ENCODE measurements at regions not wholly inside any gene's neighbourhood (a gene's known extent, or its start where the extent isn't known, plus 50 kb on each side); places are given as distances from the start of the nearest gene placed in this dataset.

- Histone ChIP-seq H3K4me1 (ENCODE audit: low read depth) (no peaks in the 10 kb centered on the region), H3K36me3 (ENCODE audit: low read depth) (no peaks in the 10 kb centered on the region), H3K4me3 (no peak overlapping the region), H3K9me3 (peaks cover 21% of the 10 kb centered on the region)
- no peak for DNase-seq
- TF ChIP-seq CTCF (IDR thresholded peaks at IDR 0.05) = no peak
- ATAC-seq = no peak
- intact Hi-C loops (cut with DNase I, micrococcal nuclease) = no loop called here
These were observed 95.4 kb downstream of the MATN1 start for GRCh38 chr1:30627994-30628393.

GRCh38 chr1:30627206-30627605 lies 96.2 kb downstream of the MATN1 start:
- no peak for DNase-seq
- Histone ChIP-seq H3K4me1 (ENCODE audit: low read depth) (no peaks in the 10 kb centered on the region), H3K4me3 (no peak overlapping the region), H3K36me3 (ENCODE audit: low read depth) (no peaks in the 10 kb centered on the region), H3K9me3 (peaks cover 21% of the 10 kb centered on the region)
- no peak for TF ChIP-seq CTCF (IDR thresholded peaks at IDR 0.05)
- intact Hi-C loops (cut with DNase I, micrococcal nuclease) = no loop called here
- ATAC-seq = no peak

GRCh38 chr1:30623431-30623830 lies 100.0 kb downstream of the MATN1 start:
- no peaks in the 10 kb centered on the region for H3K36me3 ChIP-seq (ENCODE audit: low read depth)
- peaks cover 21% of the 10 kb centered on the region for H3K9me3 ChIP-seq
- ATAC-seq = no peak
- intact Hi-C loops (cut with DNase I, micrococcal nuclease) = no loop called here
- DNase-seq = no peak
- no peak overlapping the region for H3K4me3 ChIP-seq
- H3K4me1 ChIP-seq (ENCODE audit: low read depth) = no peaks in the 10 kb centered on the region
- no peak for TF ChIP-seq CTCF (IDR thresholded peaks at IDR 0.05)

- DNase-seq (no peak), ATAC-seq (no peak)
- peaks cover 8% of the 10 kb centered on the region for H3K9me3 ChIP-seq
- no peaks in the 10 kb centered on the region for H3K4me1 ChIP-seq (ENCODE audit: low read depth)
- H3K4me3 ChIP-seq = no peak overlapping the region
- intact Hi-C loops (cut with DNase I, micrococcal nuclease) = no loop called here
- no peaks in the 10 kb centered on the region for H3K36me3 ChIP-seq (ENCODE audit: low read depth)
- TF ChIP-seq CTCF (IDR thresholded peaks at IDR 0.05) = no peak
These were observed 103.8 kb downstream of the MATN1 start for GRCh38 chr1:30619619-30620018.

GRCh38 chr1:30618335-30618747 lies 105.0 kb downstream of the MATN1 start:
- TF ChIP-seq CTCF (IDR thresholded peaks at IDR 0.05) = no peak
- no peaks in the 10 kb centered on the region for H3K36me3 ChIP-seq (ENCODE audit: low read depth)
- no peak overlapping the region for H3K4me3 ChIP-seq
- peaks cover 3% of the 10 kb centered on the region for H3K9me3 ChIP-seq
- DNase-seq (no peak), ATAC-seq (no peak)
- intact Hi-C loops (cut with DNase I, micrococcal nuclease) = no loop called here
- no peaks in the 10 kb centered on the region for H3K4me1 ChIP-seq (ENCODE audit: low read depth)

GRCh38 chr1:30616759-30617158 lies 106.6 kb downstream of the MATN1 start:
- no peak for TF ChIP-seq CTCF (IDR thresholded peaks at IDR 0.05)
- DNase-seq (no peak), ATAC-seq (no peak)
- H3K4me3 ChIP-seq = no peak overlapping the region
- no peaks in the 10 kb centered on the region for H3K36me3 ChIP-seq (ENCODE audit: low read depth)
- intact Hi-C loops (cut with DNase I, micrococcal nuclease) = no loop called here
- no peaks in the 10 kb centered on the region for H3K9me3 ChIP-seq
- no peaks in the 10 kb centered on the region for H3K4me1 ChIP-seq (ENCODE audit: low read depth)

Data from mucosa of descending colon (tissue), 3 donors.